Caco-2 (cell line): ENCODE measurements at regions not wholly inside any gene's neighbourhood (a gene's known extent, or its start where the extent isn't known, plus 50 kb on each side); places are given as distances from the start of the nearest gene placed in this dataset.
"Not testable (repeated sequence)": the region's sequence is repeated elsewhere in the genome, so short reads cannot be mapped to it uniquely, and the experiment has no call there.

Experiments
- BruUV-seq: library from RNA; stranded (reverse); fragments of 400-500 nt; replicated peaks from 2 replicates; lab custom pipeline; 2021; lab: Mats Ljungman, UMichigan
- CTCF ChIA-PET: fragments of 300-600 bp; sonication (Branson Sonifier 250); formaldehyde crosslinking; loops from one replicate; lab custom pipeline; 2022; ENCODE audit warnings: antibody characterized with exemption; lab: Charles Lee
- POLR2A ChIA-PET: fragments of 300-600 bp; sonication (Branson Sonifier 250); formaldehyde crosslinking; loops from one replicate; lab custom pipeline; 2022; ENCODE audit warnings: antibody characterized with exemption; lab: Charles Lee
- DNase-seq, 2 experiments: peaks; one replicate each; pipeline versions ENCODE4 v3.0.0 to v3.0.0-alpha.2; 2020 to 2022
- H3K27me3 ChIP-seq: replicated peaks from 2 replicates; pipeline ENCODE4 v1.6.0; 2011; ENCODE audit warnings: low read length; ENCODE audit not compliant: control insufficient read depth, insufficient read depth
- H3K36me3 ChIP-seq: 2 replicates; pipeline ENCODE4 v1.5.1; 2011; ENCODE audit warnings: low read length; ENCODE audit not compliant: control insufficient read depth, insufficient read depth
- H3K4me1 ChIP-seq: fragments of 250-450 bp; sonication (Bioruptor Pico); 2 replicates; pipeline ENCODE4 v1.5.1; 2020; ENCODE audit warnings: mild to moderate bottlenecking
- H3K4me3 ChIP-seq: 2 replicates; pipeline ENCODE4 v1.5.1; 2011; ENCODE audit warnings: low read depth, mild to moderate bottlenecking, control low read depth, low read length
- H3K9me3 ChIP-seq: fragments of 250-450 bp; sonication (Bioruptor Pico); 2 replicates; pipeline ENCODE4 v1.5.1; 2020; ENCODE audit warnings: mild to moderate bottlenecking, moderate library complexity
- H3K27ac Mint-ChIP-seq: one replicate; pipeline ENCODE4 v1.8.0; 2022; ENCODE audit warnings: mixed read lengths; ENCODE audit not compliant: unreplicated experiment
- H3K27me3 Mint-ChIP-seq: one replicate; pipeline ENCODE4 v1.8.0; 2022; ENCODE audit warnings: mixed read lengths; ENCODE audit not compliant: insufficient read depth, unreplicated experiment
- H3K36me3 Mint-ChIP-seq: one replicate; pipeline ENCODE4 v1.8.0; 2022; ENCODE audit warnings: mild to moderate bottlenecking, mixed read lengths; ENCODE audit not compliant: insufficient read depth, unreplicated experiment
- H3K4me1 Mint-ChIP-seq: one replicate; pipeline ENCODE4 v1.8.0; 2022; ENCODE audit warnings: low read depth, mixed read lengths; ENCODE audit not compliant: unreplicated experiment
- H3K4me3 Mint-ChIP-seq: one replicate; pipeline ENCODE4 v1.8.0; 2022; ENCODE audit warnings: mild to moderate bottlenecking, moderate library complexity, mixed read lengths; ENCODE audit not compliant: unreplicated experiment
- H3K9me3 Mint-ChIP-seq: one replicate; pipeline ENCODE4 v1.8.0; 2022; ENCODE audit warnings: mixed read lengths; ENCODE audit not compliant: unreplicated experiment
- CTCF ChIP-seq, 2 experiments: fragments of 200-600 bp in 1 of 2; IDR thresholded peaks; 1 replicate in 1 of 2; 2 replicates in 1 of 2; pipeline versions ENCODE4 v1.5.1 to v1.8.0; 2011 to 2022; ENCODE audit warnings: antibody characterized with exemption in 1 of 2, control low read depth in 1 of 2, inconsistent platforms in 1 of 2, low read depth in 1 of 2, low read length in 1 of 2, mild to moderate bottlenecking in 1 of 2, moderate library complexity in 1 of 2; ENCODE audit not compliant: insufficient read depth in 1 of 2, severe bottlenecking in 1 of 2, unreplicated experiment in 1 of 2
- intact Hi-C: fragments of 100-400 bp; cut with micrococcal nuclease; formaldehyde crosslinking; loops from one replicate; pipeline ENCODE4 v1.10.0; 2022; ENCODE audit not compliant: unreplicated experiment

- no peaks in the 10 kb centered on the region; the same call in 1 of the 2 replicates for H3K9me3 ChIP-seq
- no peaks in the 10 kb centered on the region for H3K27me3 ChIP-seq
- no peak overlapping the region for H3K4me3 ChIP-seq
- ChIA-PET POLR2A (no interaction called here), CTCF (no interaction called here)
- intact Hi-C loops: no loop called here
- no peaks in the 10 kb centered on the region for H3K36me3 ChIP-seq
- H3K27me3 Mint-ChIP-seq: peaks cover 11% of the 10 kb centered on the region
- H3K4me3 Mint-ChIP-seq: no peak overlapping the region
- no peak for DNase-seq
- no peak for TF ChIP-seq CTCF (IDR thresholded peaks at IDR 0.05; ENCODE audit: insufficient read depth in 1 of 2, low read depth in 1 of 2, low read length in 1 of 2, severe bottlenecking in 1 of 2, unreplicated experiment in 1 of 2)
- H3K4me1 Mint-ChIP-seq: no peaks in the 10 kb centered on the region
- H3K36me3 Mint-ChIP-seq: no peaks in the 10 kb centered on the region
- H3K27ac Mint-ChIP-seq: no peak overlapping the region
- H3K4me1 ChIP-seq: no peaks in the 10 kb centered on the region
- no TSS peak for BruUV-seq
- no peaks in the 10 kb centered on the region for H3K9me3 Mint-ChIP-seq
Observed at GRCh38 chr11:121907379-121907778, 208.6 kb downstream of the BLID start.

- intact Hi-C loops: no loop called here
- TF ChIP-seq CTCF (IDR thresholded peaks at IDR 0.05; ENCODE audit: insufficient read depth in 1 of 2, low read depth in 1 of 2, low read length in 1 of 2, severe bottlenecking in 1 of 2, unreplicated experiment in 1 of 2): no peak
- no peak for DNase-seq
- no peaks in the 10 kb centered on the region for H3K27me3 ChIP-seq
- no peak overlapping the region for H3K4me3 ChIP-seq
- no peaks in the 10 kb centered on the region; the same call in 1 of the 2 replicates for H3K9me3 ChIP-seq
- Mint-ChIP-seq H3K36me3 (no peaks in the 10 kb centered on the region), H3K4me1 (no peaks in the 10 kb centered on the region), H3K27me3 (peaks cover 9% of the 10 kb centered on the region), H3K4me3 (no peak overlapping the region), H3K9me3 (no peaks in the 10 kb centered on the region), H3K27ac (no peak overlapping the region)
- no peaks in the 10 kb centered on the region for H3K4me1 ChIP-seq
- POLR2A ChIA-PET: no interaction called here
- BruUV-seq: no TSS peak
- CTCF ChIA-PET: no interaction called here
- no peaks in the 10 kb centered on the region for H3K36me3 ChIP-seq
Observed at GRCh38 chr11:121904148-121904547, 211.9 kb downstream of the BLID start.

- CTCF ChIA-PET: interaction anchor here (0.8 kb wide), 1 partner anchor 9 kb away, joined by 4 read pairs; no protein-coding TSS in a partner anchor
- no peak for TF ChIP-seq CTCF (IDR thresholded peaks at IDR 0.05; ENCODE audit: insufficient read depth in 1 of 2, low read depth in 1 of 2, low read length in 1 of 2, severe bottlenecking in 1 of 2, unreplicated experiment in 1 of 2)
- POLR2A ChIA-PET: no interaction called here
Observed at GRCh38 chr11:121901886-121902285, 214.1 kb downstream of the BLID start.

GRCh38 chr11:121901417-121901816 lies 214.6 kb downstream of the BLID start:
- H3K9me3 ChIP-seq, H3K27me3 ChIP-seq, H3K36me3 Mint-ChIP-seq, POLR2A ChIA-PET, H3K9me3 Mint-ChIP-seq, H3K36me3 ChIP-seq, H3K4me1 Mint-ChIP-seq, intact Hi-C loops, H3K4me3 Mint-ChIP-seq, H3K27ac Mint-ChIP-seq, BruUV-seq, H3K4me3 ChIP-seq, H3K4me1 ChIP-seq, H3K27me3 Mint-ChIP-seq, DNase-seq: not testable (repeated sequence)
- CTCF ChIA-PET: interaction anchor here (0.8 kb wide), 1 partner anchor 8 kb away, joined by 4 read pairs; no protein-coding TSS in a partner anchor

More at GRCh38 chr11:121901886-121902285, 214.1 kb downstream of the BLID start:
- no peaks in the 10 kb centered on the region for H3K4me1 Mint-ChIP-seq
- peaks cover 7% of the 10 kb centered on the region for H3K27me3 Mint-ChIP-seq
- H3K4me3 Mint-ChIP-seq: no peak overlapping the region
- Histone ChIP-seq H3K36me3 (no peaks in the 10 kb centered on the region), H3K9me3 (no peaks in the 10 kb centered on the region), H3K4me3 (no peak overlapping the region), H3K27me3 (no peaks in the 10 kb centered on the region), H3K4me1 (no peaks in the 10 kb centered on the region)
- DNase-seq: no peak
- no peaks in the 10 kb centered on the region for H3K9me3 Mint-ChIP-seq
- intact Hi-C loops: no loop called here
- no peak overlapping the region for H3K27ac Mint-ChIP-seq
- H3K36me3 Mint-ChIP-seq: no peaks in the 10 kb centered on the region
- BruUV-seq: no TSS peak
